ENCODE measurements at regions not wholly inside any gene's neighbourhood (a gene's known extent, or its start where the extent isn't known, plus 50 kb on each side); places are given as distances from the start of the nearest gene placed in this dataset.

- TF ChIP-seq CTCF (IDR thresholded peaks at IDR 0.05), result no peak
- no peak for TF ChIP-seq POLR2A (IDR thresholded peaks at IDR 0.05)
These were observed 505.6 kb downstream of the KCTD12 start for GRCh38 chr13:76380446-76381065.

Data from testis (tissue), 2 donors.